ENCODE measurements at regions not wholly inside any gene's neighbourhood (a gene's known extent, or its start where the extent isn't known, plus 50 kb on each side); places are given as distances from the start of the nearest gene placed in this dataset.

GRCh38 chr12:23028158-23028802, 403.3 kb downstream of the ETNK1 start:
- DNase-seq (no peak), ATAC-seq (no peak)
- intact Hi-C loops (cut with micrococcal nuclease), result no loop called here

- ATAC-seq (no peak), DNase-seq (no peak)
- intact Hi-C loops (cut with micrococcal nuclease), result no loop called here
These were observed 404.2 kb downstream of the ETNK1 start for GRCh38 chr12:23029185-23029584.

GRCh38 chr12:23039834-23040233, 414.9 kb downstream of the ETNK1 start:
- intact Hi-C loops (cut with micrococcal nuclease), result no loop called here
- ATAC-seq (no peak), DNase-seq (no peak)

GRCh38 chr12:23041774-23042173, 416.8 kb downstream of the ETNK1 start:
- intact Hi-C loops (cut with micrococcal nuclease), result no loop called here
- no peak for ATAC-seq
- DNase-seq, result no peak

- no peak for DNase-seq
- no peak for ATAC-seq
- intact Hi-C loops (cut with micrococcal nuclease), result no loop called here
These were observed 418.7 kb downstream of the ETNK1 start for GRCh38 chr12:23043646-23044045.

GRCh38 chr12:23049180-23049579, 424.2 kb downstream of the ETNK1 start:
- DNase-seq (no peak), ATAC-seq (no peak)
- intact Hi-C loops (cut with micrococcal nuclease), result no loop called here

- ATAC-seq, result no peak
- DNase-seq, result no peak
- intact Hi-C loops (cut with micrococcal nuclease), result no loop called here
These were observed 430.0 kb downstream of the ETNK1 start for GRCh38 chr12:23055004-23055403.

- no peak for DNase-seq
- ATAC-seq, result no peak
- intact Hi-C loops (cut with micrococcal nuclease), result no loop called here
These were observed 432.6 kb downstream of the ETNK1 start for GRCh38 chr12:23057571-23057970.

- ATAC-seq, result no peak
- intact Hi-C loops (cut with micrococcal nuclease), result no loop called here
- DNase-seq, result no peak
These were observed 435.2 kb downstream of the ETNK1 start for GRCh38 chr12:23060161-23060560.

GRCh38 chr12:23063206-23063605, 438.2 kb downstream of the ETNK1 start:
- DNase-seq (no peak), ATAC-seq (no peak)
- intact Hi-C loops (cut with micrococcal nuclease), result no loop called here

- ATAC-seq (no peak), DNase-seq (no peak)
- intact Hi-C loops (cut with micrococcal nuclease), result no loop called here
These were observed 441.1 kb downstream of the ETNK1 start for GRCh38 chr12:23066095-23066494.

- ATAC-seq, result no peak
These were observed 458.3 kb downstream of the ETNK1 start for GRCh38 chr12:23083267-23083666.

GRCh38 chr12:23084236-23084995, 459.4 kb downstream of the ETNK1 start:
- intact Hi-C loops (cut with micrococcal nuclease), result no loop called here
- ATAC-seq, result no peak
- no peak for DNase-seq

More at GRCh38 chr12:23083267-23083666, 458.3 kb downstream of the ETNK1 start:
- intact Hi-C loops (cut with micrococcal nuclease), result no loop called here
- DNase-seq, result no peak

GRCh38 chr12:23088594-23088993, 463.6 kb downstream of the ETNK1 start:
- intact Hi-C loops (cut with micrococcal nuclease), result no loop called here
- ATAC-seq (no peak), DNase-seq (no peak)

- no peak for ATAC-seq
- DNase-seq, result no peak
- intact Hi-C loops (cut with micrococcal nuclease), result no loop called here
These were observed 468.5 kb downstream of the ETNK1 start for GRCh38 chr12:23093488-23093887.

GRCh38 chr12:23096321-23096720, 471.4 kb downstream of the ETNK1 start:
- intact Hi-C loops (cut with micrococcal nuclease), result no loop called here
- ATAC-seq (no peak), DNase-seq (no peak)

- no peak for ATAC-seq
- intact Hi-C loops (cut with micrococcal nuclease), result no loop called here
- DNase-seq, result no peak
These were observed 473.1 kb downstream of the ETNK1 start for GRCh38 chr12:23098110-23098509.

GRCh38 chr12:23098517-23098916, 473.5 kb downstream of the ETNK1 start:
- ATAC-seq, result no peak
- intact Hi-C loops (cut with micrococcal nuclease), result no loop called here
- DNase-seq, result no peak

- DNase-seq, result no peak
- no peak for ATAC-seq
- intact Hi-C loops (cut with micrococcal nuclease), result no loop called here
These were observed 474.1 kb downstream of the ETNK1 start for GRCh38 chr12:23099104-23099503.

GRCh38 chr12:23099604-23100003, 474.6 kb downstream of the ETNK1 start:
- intact Hi-C loops (cut with micrococcal nuclease), result no loop called here
- ATAC-seq, result no peak

GRCh38 chr12:23108957-23109356, 484.0 kb downstream of the ETNK1 start:
- intact Hi-C loops (cut with micrococcal nuclease), result no loop called here
- DNase-seq, result no peak

More at GRCh38 chr12:23099604-23100003, 474.6 kb downstream of the ETNK1 start:
- DNase-seq, result no peak

More at GRCh38 chr12:23108957-23109356, 484.0 kb downstream of the ETNK1 start:
- ATAC-seq, result no peak
